ENCODE measurements at regions not wholly inside any gene's neighbourhood (a gene's known extent, or its start where the extent isn't known, plus 50 kb on each side); places are given as distances from the start of the nearest gene placed in this dataset.

GRCh38 chr11:70669871-70670675 is 271.7 kb downstream of the CTTN start:
- no peak overlapping the region for H3K27ac Mint-ChIP-seq
- peaks cover 4% of the 10 kb centered on the region for H3K9me3 Mint-ChIP-seq
- intact Hi-C loops (cut with micrococcal nuclease): no loop called here
- no peak overlapping the region for H3K4me3 Mint-ChIP-seq
- peaks cover 13% of the 10 kb centered on the region for H3K27me3 Mint-ChIP-seq
- no peak for TF ChIP-seq CTCF (IDR thresholded peaks at IDR 0.05)
- POLR2A ChIA-PET: no interaction called here
- H3K36me3 Mint-ChIP-seq (ENCODE audit: low read depth): no peaks in the 10 kb centered on the region
- DNase-seq: no peak
- no peaks in the 10 kb centered on the region for H3K4me1 Mint-ChIP-seq
- no peak for ATAC-seq (ENCODE audit: low read depth)
- CTCF ChIA-PET: no interaction called here

GRCh38 chr11:70670676-70671034 is 272.3 kb downstream of the CTTN start:
- no peaks in the 10 kb centered on the region for H3K36me3 Mint-ChIP-seq (ENCODE audit: low read depth)
- ChIA-PET POLR2A (no interaction called here), CTCF (no interaction called here)
- H3K27ac Mint-ChIP-seq: no peak overlapping the region
- TF ChIP-seq CTCF (IDR thresholded peaks at IDR 0.05): no peak
- H3K27me3 Mint-ChIP-seq: peaks cover 8% of the 10 kb centered on the region
- ATAC-seq (ENCODE audit: low read depth) (no peak), DNase-seq (no peak)
- H3K4me3 Mint-ChIP-seq: no peak overlapping the region
- peaks cover 4% of the 10 kb centered on the region for H3K9me3 Mint-ChIP-seq
- intact Hi-C loops (cut with micrococcal nuclease): no loop called here
- H3K4me1 Mint-ChIP-seq: no peaks in the 10 kb centered on the region

GRCh38 chr11:70671083-70671482 is 272.8 kb downstream of the CTTN start:
- Mint-ChIP-seq H3K9me3 (peaks cover 4% of the 10 kb centered on the region), H3K4me3 (no peak overlapping the region), H3K4me1 (no peaks in the 10 kb centered on the region), H3K27ac (no peak overlapping the region), H3K27me3 (peaks cover 8% of the 10 kb centered on the region), H3K36me3 (ENCODE audit: low read depth) (no peaks in the 10 kb centered on the region)
- no peak for TF ChIP-seq CTCF (IDR thresholded peaks at IDR 0.05)
- ATAC-seq (ENCODE audit: low read depth) (no peak), DNase-seq (no peak)
- ChIA-PET CTCF (no interaction called here), POLR2A (no interaction called here)
- intact Hi-C loops (cut with micrococcal nuclease): no loop called here

GRCh38 chr11:70671611-70672010 is 273.3 kb downstream of the CTTN start:
- CTCF ChIA-PET: no interaction called here
- POLR2A ChIA-PET: no interaction called here
- intact Hi-C loops (cut with micrococcal nuclease): no loop called here
- DNase-seq: no peak
- Mint-ChIP-seq H3K4me3 (no peak overlapping the region), H3K27ac (no peak overlapping the region), H3K9me3 (peaks cover 4% of the 10 kb centered on the region), H3K4me1 (no peaks in the 10 kb centered on the region), H3K36me3 (ENCODE audit: low read depth) (no peaks in the 10 kb centered on the region), H3K27me3 (peaks cover 7% of the 10 kb centered on the region)
- no peak for TF ChIP-seq CTCF (IDR thresholded peaks at IDR 0.05)
- no peak for ATAC-seq (ENCODE audit: low read depth)

- CTCF ChIA-PET: no interaction called here
- no peaks in the 10 kb centered on the region for H3K4me1 Mint-ChIP-seq
Observed at GRCh38 chr11:70672991-70673653, 274.8 kb downstream of the CTTN start.

More at GRCh38 chr11:70672991-70673653, 274.8 kb downstream of the CTTN start:
- H3K27me3 Mint-ChIP-seq: peaks cover 2% of the 10 kb centered on the region
- H3K36me3 Mint-ChIP-seq (ENCODE audit: low read depth): no peaks in the 10 kb centered on the region
- intact Hi-C loops (cut with micrococcal nuclease): no loop called here
- ATAC-seq (ENCODE audit: low read depth) (no peak), DNase-seq (no peak)
- peaks cover 4% of the 10 kb centered on the region for H3K9me3 Mint-ChIP-seq
- POLR2A ChIA-PET: no interaction called here
- H3K27ac Mint-ChIP-seq: no peak overlapping the region
- no peak overlapping the region for H3K4me3 Mint-ChIP-seq
- TF ChIP-seq CTCF (IDR thresholded peaks at IDR 0.05): no peak
